ENCODE measurements at regions not wholly inside any gene's neighbourhood (a gene's known extent, or its start where the extent isn't known, plus 50 kb on each side); places are given as distances from the start of the nearest gene placed in this dataset.

DNA sequence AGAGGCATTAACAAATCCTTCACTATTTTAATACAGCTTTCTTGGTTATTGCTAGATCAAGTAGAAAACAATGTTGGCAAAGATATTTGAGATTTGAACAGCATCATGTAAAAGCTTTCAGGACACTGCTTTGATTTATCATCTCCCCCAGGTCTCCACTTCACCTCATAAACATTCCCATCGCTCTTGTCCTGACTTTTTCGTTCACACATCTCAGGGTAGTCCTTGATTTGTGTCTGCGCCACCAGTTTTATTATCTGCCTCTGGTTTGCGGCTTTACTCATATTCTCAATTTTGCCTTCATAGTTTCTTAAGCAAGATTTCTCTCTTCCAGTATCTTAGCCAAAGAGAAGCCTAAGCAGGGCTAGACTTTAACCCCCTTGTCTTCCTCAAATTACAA is 63.5 kb upstream of the ROR1 start:
- no peak for DNase-seq

DNA sequence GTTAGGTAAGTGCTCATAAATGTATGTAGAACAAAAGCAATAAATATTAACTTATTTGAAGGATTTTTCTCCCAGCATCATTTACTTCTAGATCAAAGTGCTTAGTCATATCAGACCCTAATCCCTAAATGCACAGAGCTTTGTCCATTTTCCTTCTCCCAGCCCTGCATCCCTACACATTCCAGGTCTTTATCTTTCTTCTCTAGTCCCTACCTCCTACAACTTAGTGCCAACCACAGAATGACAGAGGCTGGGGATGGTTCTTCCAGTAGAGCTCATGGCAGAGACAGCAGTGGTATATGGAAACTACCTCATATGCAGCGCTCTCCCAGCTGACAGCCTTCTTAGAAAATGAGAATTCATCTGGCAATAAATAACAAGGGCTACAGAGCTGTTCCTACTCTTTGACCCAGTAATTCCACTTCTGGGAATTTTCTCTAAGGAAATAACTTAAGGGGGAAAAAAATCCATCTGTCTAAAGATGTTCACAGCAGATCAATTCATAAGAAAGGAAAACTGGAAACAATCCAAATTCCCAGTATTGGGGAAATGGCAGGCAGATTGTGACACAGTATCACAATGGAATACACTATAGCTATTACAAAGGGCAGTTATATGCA is 62.9 kb upstream of the ROR1 start:
- DNase-seq: no peak

DNA sequence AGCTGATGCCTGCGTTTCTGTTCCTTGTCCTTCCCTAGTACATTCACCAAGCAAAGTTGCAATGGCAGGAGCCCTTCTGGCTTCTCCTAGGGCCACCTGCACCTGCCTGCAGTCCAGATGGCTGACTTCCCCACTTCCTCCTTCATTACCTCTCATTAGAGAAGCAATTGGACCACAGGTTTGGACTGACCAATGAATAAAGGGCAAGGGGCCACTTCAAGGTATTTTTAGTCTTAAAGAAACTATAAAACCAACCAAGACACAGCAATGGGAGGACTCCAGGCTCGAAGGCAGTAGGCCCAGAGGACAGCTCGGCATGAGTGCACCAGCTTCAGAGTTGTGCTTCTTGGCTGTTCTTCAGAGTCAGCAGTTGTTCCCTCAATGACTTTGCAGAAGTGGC is 60.8 kb upstream of the ROR1 start:
- DNase-seq: peak; percentile 24

DNA sequence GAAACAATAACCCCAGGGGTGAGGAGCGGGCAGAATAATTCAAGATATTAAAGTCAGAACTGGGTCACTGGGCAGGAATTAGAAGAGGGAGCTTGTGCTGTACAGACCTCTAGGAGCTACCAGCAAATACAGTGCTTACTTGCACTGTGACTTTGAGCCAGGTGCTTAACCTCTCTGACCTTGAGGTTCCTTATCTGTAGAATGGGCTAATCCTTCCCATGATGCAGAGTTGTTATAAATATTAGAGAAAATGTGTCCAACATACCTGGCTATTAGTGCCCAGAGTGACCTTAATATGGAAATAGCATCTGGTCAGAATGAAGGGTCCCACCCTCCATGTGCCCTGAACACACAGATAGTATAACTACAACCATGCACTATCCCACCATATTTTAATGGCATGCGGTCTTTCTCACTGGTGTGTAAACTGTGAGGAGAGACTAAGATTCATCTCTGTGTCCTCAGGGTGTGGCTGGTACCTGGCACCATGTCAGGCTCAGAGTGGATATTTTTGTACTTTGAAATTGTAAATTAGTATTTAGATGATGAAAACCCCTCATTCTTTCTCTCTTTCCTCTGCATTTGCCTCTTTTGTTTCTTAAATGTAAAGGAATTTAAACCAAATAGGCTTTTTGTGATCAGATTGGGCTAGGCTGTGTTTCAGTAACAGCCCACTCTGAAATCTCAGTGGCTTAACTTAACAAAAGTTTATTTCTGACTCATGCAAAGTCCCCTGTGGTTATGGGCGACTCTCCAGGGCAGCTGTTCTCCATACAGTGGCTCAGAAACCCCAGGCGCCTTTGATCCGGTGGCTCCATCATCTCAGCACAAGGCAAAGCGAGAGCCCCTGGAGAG is 60.0 kb upstream of the ROR1 start:
- no peak for DNase-seq

DNA sequence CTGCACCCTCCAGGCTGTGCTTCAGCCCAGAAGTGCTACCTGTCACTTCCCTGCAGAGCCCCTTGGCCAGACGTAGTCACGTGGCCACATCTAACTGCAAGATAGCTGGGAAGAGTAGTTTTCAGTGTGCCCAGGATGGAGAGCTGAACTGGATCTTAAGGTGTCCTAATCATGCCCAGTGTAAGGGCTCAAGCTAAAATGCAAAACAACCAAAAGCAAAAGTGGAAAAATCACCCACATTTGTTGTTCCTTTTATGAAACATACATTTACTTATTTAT is 59.4 kb upstream of the ROR1 start:
- DNase-seq: no peak

DNA sequence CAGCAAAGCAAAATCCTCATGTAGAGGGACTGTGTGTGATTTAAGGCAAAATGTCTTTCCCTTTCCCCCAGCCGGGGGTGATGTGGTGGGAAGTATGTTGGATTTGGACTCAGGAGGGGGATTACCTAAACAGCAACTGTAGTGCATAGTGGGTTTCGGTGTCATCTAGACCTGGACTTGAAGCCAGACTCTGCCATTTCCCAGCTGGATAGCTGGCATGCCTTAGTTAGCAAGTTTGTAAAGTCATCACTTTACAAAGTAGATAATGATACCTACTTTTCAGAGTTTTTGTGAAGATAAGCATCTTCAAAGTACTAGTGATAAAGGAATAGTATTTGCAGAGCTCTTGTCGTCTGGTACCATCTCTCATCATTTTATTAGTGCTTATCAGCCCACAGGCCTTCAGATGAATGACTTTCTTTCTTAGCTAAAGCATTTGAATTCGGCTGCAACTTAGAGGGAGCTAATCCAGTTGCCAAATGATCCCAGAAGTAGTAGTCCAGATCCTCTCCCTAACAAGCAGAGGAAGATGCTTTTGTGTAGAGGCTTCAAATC is 56.2 kb upstream of the ROR1 start:
- DNase-seq: no peak

DNA sequence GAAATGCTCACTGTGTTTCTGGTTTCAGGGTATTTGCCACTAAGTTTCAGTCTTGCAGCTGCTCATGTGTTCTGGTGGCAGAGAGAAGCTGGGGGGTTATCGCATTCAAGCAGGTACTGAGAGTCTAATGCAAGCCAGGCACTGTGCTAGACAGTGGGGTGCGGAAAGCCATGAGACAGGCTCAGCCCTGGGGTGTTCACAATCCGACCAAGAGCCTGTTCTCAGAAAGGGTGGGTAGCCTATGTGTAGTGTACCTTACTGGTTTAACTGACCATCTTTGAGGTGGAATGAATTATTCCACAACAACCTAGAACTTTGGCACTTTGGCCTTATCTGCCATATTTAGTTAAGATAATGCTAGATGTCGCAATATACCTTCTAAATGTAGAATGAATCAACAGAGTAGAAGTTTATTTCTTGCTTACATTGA is 55.3 kb upstream of the ROR1 start:
- no peak for DNase-seq

DNA sequence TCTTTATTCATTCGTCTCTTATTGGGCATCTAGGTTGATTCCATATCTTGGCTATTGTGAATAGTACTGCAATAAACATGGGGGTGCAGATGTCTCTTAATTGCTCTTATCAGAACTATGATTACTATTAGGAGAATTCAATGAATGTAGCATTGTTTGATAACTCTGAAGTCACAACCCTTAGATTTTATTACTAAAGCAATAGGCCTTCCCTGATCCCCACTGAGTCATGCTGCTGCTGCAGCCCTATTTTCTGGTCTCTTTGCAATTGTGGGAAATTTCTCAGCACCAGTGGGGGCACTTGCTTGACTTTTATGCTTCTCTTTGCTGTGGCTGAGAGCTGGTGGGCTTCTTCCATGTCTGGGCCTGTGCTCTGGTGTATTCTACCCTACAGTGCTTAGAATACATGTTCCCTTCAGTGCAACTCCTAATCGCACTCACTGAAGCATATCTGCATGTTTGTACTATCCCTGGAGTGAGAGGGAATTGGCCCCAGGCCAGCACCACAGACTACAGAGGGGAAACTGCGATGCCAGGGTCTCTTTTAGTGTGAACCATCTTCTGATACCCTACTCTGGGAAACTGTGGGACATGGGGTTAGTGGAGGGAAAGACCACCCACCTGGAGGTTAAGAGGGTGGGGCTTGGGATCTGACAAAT is 52.2 kb upstream of the ROR1 start:
- DNase-seq: peak; percentile 81

DNA sequence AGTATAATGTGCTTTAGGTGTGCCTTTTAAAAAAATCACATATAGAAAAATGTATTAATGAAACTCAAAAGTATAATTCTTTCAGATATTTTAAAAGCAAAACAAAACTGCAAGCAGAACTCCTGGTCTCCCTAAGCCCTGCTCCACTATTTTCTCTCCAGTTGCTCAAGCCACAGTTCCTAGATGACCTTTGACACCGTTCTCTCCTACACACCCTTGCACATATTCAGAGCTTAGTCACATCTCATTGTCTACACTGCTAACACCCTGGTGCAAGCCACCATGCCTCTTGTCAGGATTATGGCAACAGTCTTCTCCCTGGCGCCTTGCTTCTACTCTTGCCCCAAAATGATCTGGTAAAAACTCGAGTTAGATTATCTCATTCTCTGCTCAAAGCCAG is 50.2 kb upstream of the ROR1 start:
- DNase-seq: no peak
